OCI-LY1 (cell line): ENCODE measurements at regions not wholly inside any gene's neighbourhood (a gene's known extent, or its start where the extent isn't known, plus 50 kb on each side); places are given as distances from the start of the nearest gene placed in this dataset.

ENCODE experiments used
- H2AFZ ChIP-seq: fragments of 200-600 bp; sonication (generic), shearing (Covaris generic); 2 replicates; pipeline ENCODE4 v1.6.0; 2014; ENCODE audit warnings: antibody characterized with exemption, mild to moderate bottlenecking, low read length
- H3F3A ChIP-seq: fragments of 200-600 bp; sonication (generic), shearing (Covaris generic); 2 replicates; pipeline ENCODE4 v1.6.0; 2014; ENCODE audit warnings: mild to moderate bottlenecking, antibody characterized with exemption, low read length, moderate library complexity; ENCODE audit not compliant: insufficient read depth
- H3K27ac ChIP-seq: fragments of 200-600 bp; sonication (generic); 2 replicates; pipeline ENCODE4 v1.5.1; 2014; ENCODE audit warnings: low read length, mixed run types, mild to moderate bottlenecking, low read depth; ENCODE audit not compliant: poor library complexity, severe bottlenecking
- H3K27me3 ChIP-seq: fragments of 200-600 bp; sonication (generic); 2 replicates; pipeline ENCODE4 v1.6.0; 2014; ENCODE audit warnings: antibody characterized with exemption, mild to moderate bottlenecking, low read length, moderate library complexity; ENCODE audit not compliant: insufficient read depth
- H3K36me3 ChIP-seq: fragments of 200-600 bp; sonication (generic); 2 replicates; pipeline ENCODE4 v1.6.1; 2014; ENCODE audit warnings: mild to moderate bottlenecking, antibody characterized with exemption, low read length, moderate library complexity, mixed read lengths; ENCODE audit not compliant: insufficient read depth
- H3K4me1 ChIP-seq: fragments of 200-600 bp; sonication (generic); 2 replicates; pipeline ENCODE4 v1.5.1; 2014; ENCODE audit warnings: mild to moderate bottlenecking, low read length, moderate library complexity; ENCODE audit not compliant: insufficient read depth, severe bottlenecking
- H3K4me2 ChIP-seq: fragments of 200-600 bp; sonication (generic), shearing (Covaris generic); 2 replicates; pipeline ENCODE4 v1.6.1; 2014; ENCODE audit warnings: low read length
- H3K4me3 ChIP-seq: fragments of 200-600 bp; sonication (generic); 2 replicates; pipeline ENCODE4 v1.5.1; 2014; ENCODE audit warnings: low read length, low read depth, mild to moderate bottlenecking, mixed read lengths; ENCODE audit not compliant: poor library complexity, severe bottlenecking
- H3K79me2 ChIP-seq: fragments of 200-600 bp; shearing (Covaris generic); 2 replicates; pipeline ENCODE4 v1.6.1; 2016; ENCODE audit warnings: mixed run types, low read length, mixed read lengths; ENCODE audit not compliant: insufficient read depth
- H3K9ac ChIP-seq: fragments of 200-600 bp; sonication (generic), shearing (Covaris generic); 2 replicates; pipeline ENCODE4 v1.6.1; 2014; ENCODE audit warnings: mild to moderate bottlenecking, low read length, mixed read lengths
- H3K9me2 ChIP-seq: fragments of 200-600 bp; sonication (generic), shearing (Covaris generic); 2 replicates; pipeline ENCODE4 v1.6.1; 2014; ENCODE audit warnings: low read depth, mild to moderate bottlenecking, low read length, mixed read lengths
- H3K9me3 ChIP-seq: fragments of 200-600 bp; shearing (Covaris generic); 2 replicates; pipeline ENCODE4 v1.6.1; 2014; ENCODE audit warnings: low read length, mixed read lengths
- H4K20me1 ChIP-seq: fragments of 200-600 bp; sonication (generic), shearing (Covaris generic); 2 replicates; pipeline ENCODE4 v1.6.0; 2016; ENCODE audit warnings: mild to moderate bottlenecking, low read length; ENCODE audit not compliant: insufficient read depth
- CTCF ChIP-seq: fragments of 200-600 bp; sonication (generic), shearing (Covaris generic); IDR thresholded peaks from 2 replicates; pipeline ENCODE4 v1.5.1; 2017; ENCODE audit warnings: mild to moderate bottlenecking, antibody characterized with exemption, low read length, moderate library complexity, mixed read lengths
- EZH2 ChIP-seq: fragments of 200-600 bp; sonication (generic), shearing (Covaris generic); IDR thresholded peaks from 2 replicates; pipeline ENCODE4 v1.8.0; 2017; ENCODE audit warnings: borderline replicate concordance, mixed run types, mild to moderate bottlenecking, antibody characterized with exemption, low read length, moderate library complexity, mixed read lengths

DNA sequence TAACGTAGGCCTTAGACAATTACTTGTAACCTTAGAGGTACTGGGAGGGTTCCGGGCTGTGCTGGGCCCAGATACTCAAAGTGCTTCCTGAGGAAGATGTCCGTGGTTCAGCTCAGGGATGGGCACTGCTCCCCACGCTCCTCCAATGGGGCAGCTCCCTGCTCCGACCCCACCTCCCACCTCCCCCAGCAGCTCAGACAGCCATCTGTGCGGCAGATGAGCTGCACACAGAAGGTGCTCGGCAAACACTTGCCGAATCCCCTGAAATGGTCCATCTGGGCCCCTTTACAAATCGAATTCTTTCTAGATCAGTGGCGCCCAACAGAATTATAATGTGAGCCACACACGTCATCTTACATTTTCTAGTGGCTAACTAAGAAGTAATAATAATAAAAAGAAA lies 242.4 kb upstream of the RAB4A start:
- no peak overlapping the region for H3K9ac ChIP-seq
- H3K27me3 ChIP-seq, result no peaks in the 10 kb centered on the region
- no peaks in the 10 kb centered on the region for H4K20me1 ChIP-seq
- H3K9me3 ChIP-seq, result no peaks in the 10 kb centered on the region
- no peaks in the 10 kb centered on the region for H3K79me2 ChIP-seq
- H3K27ac ChIP-seq, result no peak overlapping the region
- H3K4me1 ChIP-seq, result no peaks in the 10 kb centered on the region
- TF ChIP-seq CTCF (no peak), EZH2 (no peak)
- H3F3A ChIP-seq, result no peaks in the 10 kb centered on the region
- no peak overlapping the region for H2AFZ ChIP-seq
- no peaks in the 10 kb centered on the region for H3K9me2 ChIP-seq
- no peak overlapping the region for H3K4me3 ChIP-seq
- H3K4me2 ChIP-seq, result no peak overlapping the region
- H3K36me3 ChIP-seq, result no peaks in the 10 kb centered on the region

DNA sequence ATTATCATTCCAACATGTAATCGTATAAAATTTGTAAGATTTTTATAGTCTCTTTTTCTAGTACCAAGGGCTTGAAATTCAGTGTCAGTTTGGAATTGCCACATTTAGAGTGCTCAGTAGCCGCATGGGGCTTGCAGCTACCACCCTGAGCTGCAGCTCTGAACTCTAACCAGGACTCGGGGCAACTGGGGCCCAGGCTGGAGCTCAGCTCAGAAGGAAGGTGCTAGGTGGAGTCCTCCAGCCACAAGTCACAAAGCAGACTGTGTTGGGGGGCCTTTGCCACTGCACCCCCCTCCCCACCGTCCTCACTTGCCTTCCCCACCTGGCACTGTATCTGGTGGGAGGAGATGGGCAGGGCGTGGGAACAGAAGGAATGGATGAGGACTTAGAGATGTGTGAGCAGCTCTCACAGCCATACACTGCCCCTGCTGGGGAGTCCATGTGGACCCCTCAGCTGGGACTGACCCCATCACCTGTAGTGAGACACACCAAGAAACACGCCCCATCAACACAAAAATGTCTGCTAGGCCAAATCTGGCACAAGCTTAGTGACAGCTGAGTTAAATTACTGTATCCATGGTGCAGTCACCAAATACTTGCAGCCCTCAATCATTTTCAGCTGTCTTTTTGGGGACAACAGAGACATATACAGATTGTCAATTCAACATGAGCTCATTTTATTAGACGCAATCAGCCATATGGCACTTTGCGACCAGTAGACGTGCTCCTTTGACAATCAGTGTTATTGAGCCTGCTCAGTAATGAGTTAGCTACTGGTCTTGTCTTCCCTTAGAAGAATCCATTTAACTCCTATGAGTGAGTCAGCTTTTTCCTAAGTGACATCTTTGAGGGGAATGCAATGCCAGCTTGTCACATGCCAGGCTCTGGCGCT lies 241.7 kb upstream of the RAB4A start:
- no peaks in the 10 kb centered on the region for H3K9me3 ChIP-seq
- no peaks in the 10 kb centered on the region for H4K20me1 ChIP-seq
- TF ChIP-seq EZH2 (no peak), CTCF (no peak)
- H3K9ac ChIP-seq, result no peak overlapping the region
- H3K9me2 ChIP-seq, result no peaks in the 10 kb centered on the region
- H3K79me2 ChIP-seq, result no peaks in the 10 kb centered on the region
- H3K4me1 ChIP-seq, result no peaks in the 10 kb centered on the region
- no peak overlapping the region for H2AFZ ChIP-seq
- no peaks in the 10 kb centered on the region for H3F3A ChIP-seq
- H3K27ac ChIP-seq, result no peak overlapping the region
- H3K27me3 ChIP-seq, result no peaks in the 10 kb centered on the region
- H3K36me3 ChIP-seq, result no peaks in the 10 kb centered on the region
- H3K4me2 ChIP-seq, result no peak overlapping the region
- no peak overlapping the region for H3K4me3 ChIP-seq

DNA sequence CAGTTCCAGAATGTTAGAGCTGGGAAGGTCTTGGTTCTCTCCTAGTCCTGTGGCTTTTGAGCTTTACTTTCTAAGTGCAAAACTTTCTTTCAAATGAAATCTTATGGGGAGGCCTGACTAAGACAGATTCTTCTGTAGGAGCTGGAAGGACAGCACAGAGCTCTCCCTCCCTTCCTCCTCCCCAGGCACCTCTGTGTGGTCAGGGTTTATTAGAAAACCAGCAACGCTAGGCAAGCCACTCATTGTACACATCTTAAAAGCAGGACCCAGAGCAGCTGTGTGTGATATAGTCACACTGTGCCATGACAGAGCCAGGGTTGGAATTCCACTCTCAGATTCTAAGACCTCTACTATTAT lies 241.1 kb upstream of the RAB4A start:
- H4K20me1 ChIP-seq, result no peaks in the 10 kb centered on the region
- peaks cover 1% of the 10 kb centered on the region for H3K4me1 ChIP-seq
- no peak overlapping the region for H2AFZ ChIP-seq
- no peaks in the 10 kb centered on the region for H3K9me3 ChIP-seq
- H3K79me2 ChIP-seq, result no peaks in the 10 kb centered on the region
- TF ChIP-seq CTCF, result no peak
- no peaks in the 10 kb centered on the region for H3K36me3 ChIP-seq
- no peak overlapping the region for H3K27ac ChIP-seq
- no peak overlapping the region for H3K4me2 ChIP-seq
- no peaks in the 10 kb centered on the region for H3K27me3 ChIP-seq
- H3F3A ChIP-seq, result no peaks in the 10 kb centered on the region
- no peaks in the 10 kb centered on the region for H3K9me2 ChIP-seq
- no peak overlapping the region for H3K9ac ChIP-seq
- H3K4me3 ChIP-seq, result no peak overlapping the region
